ENCODE measurements at regions not wholly inside any gene's neighbourhood (a gene's known extent, or its start where the extent isn't known, plus 50 kb on each side); places are given as distances from the start of the nearest gene placed in this dataset.
"Not testable (repeated sequence)": the region's sequence is repeated elsewhere in the genome, so short reads cannot be mapped to it uniquely, and the experiment has no call there.

DNA sequence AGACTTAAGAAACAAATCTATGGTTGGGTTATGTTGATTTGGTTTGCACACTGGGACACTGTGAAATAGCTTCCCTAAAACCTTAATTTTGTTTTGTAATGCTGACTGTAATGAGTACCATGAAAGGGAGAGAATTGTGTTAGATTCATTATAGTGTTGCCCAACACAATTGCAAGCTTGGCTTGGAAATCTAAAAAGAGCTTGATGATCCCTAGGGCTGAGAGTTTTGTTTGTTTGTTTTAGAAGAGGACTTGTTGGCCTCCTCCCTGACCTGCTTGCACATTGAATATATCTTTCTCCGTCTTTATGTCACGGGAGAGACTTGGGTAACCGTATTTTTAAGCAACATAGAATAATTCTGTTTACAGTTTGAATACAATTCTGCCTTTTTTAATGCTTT is 410.1 kb downstream of the ARL4A start:
- ChIA-PET POLR2A (no interaction called here), CTCF (interaction anchor here (0.6 to 0.7 kb wide), 2 partner anchors 1230 to 1554 kb away, joined by 3 read pairs; no protein-coding TSS in a partner anchor)
- Mint-ChIP-seq H3K4me3 (no peak overlapping the region), H3K36me3 (ENCODE audit: low read depth) (no peaks in the 10 kb centered on the region), H3K9me3 (ENCODE audit: low read depth) (no peaks in the 10 kb centered on the region), H3K27me3 (peaks cover 4% of the 10 kb centered on the region), H3K4me1 (no peaks in the 10 kb centered on the region), H3K27ac (no peak overlapping the region)
- no peak for DNase-seq
- no peak for ATAC-seq
- intact Hi-C loops (cut with DNase I, micrococcal nuclease), result no loop called here

DNA sequence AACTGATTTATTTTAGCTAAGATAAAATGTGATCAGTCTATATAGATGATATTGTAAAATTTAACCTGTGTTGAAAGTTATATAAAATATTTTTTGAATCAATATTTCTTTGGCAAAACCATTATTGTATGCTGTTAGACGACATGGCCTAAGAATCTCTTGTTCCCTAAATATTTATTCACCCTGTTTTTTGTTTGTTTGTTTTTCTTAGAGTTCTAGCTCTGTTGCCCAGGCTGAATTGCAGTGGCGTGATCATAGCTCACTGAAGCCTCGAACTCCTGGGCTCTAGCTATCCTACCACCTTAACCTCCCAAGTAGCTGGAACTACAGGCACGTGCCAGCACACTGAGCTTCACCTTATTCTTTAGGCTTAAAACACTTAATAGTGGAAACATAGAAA is 410.7 kb downstream of the ARL4A start:
- ChIA-PET CTCF (no interaction called here), POLR2A (no interaction called here)
- intact Hi-C loops (cut with DNase I, micrococcal nuclease), result no loop called here
- ATAC-seq (no peak), DNase-seq (no peak)
- no peak overlapping the region for H3K4me3 Mint-ChIP-seq
- H3K27me3 Mint-ChIP-seq, result peaks cover 2% of the 10 kb centered on the region
- H3K27ac Mint-ChIP-seq, result no peak overlapping the region
- H3K36me3 Mint-ChIP-seq (ENCODE audit: low read depth), result no peaks in the 10 kb centered on the region
- no peaks in the 10 kb centered on the region for H3K4me1 Mint-ChIP-seq
- H3K9me3 Mint-ChIP-seq (ENCODE audit: low read depth), result no peaks in the 10 kb centered on the region

DNA sequence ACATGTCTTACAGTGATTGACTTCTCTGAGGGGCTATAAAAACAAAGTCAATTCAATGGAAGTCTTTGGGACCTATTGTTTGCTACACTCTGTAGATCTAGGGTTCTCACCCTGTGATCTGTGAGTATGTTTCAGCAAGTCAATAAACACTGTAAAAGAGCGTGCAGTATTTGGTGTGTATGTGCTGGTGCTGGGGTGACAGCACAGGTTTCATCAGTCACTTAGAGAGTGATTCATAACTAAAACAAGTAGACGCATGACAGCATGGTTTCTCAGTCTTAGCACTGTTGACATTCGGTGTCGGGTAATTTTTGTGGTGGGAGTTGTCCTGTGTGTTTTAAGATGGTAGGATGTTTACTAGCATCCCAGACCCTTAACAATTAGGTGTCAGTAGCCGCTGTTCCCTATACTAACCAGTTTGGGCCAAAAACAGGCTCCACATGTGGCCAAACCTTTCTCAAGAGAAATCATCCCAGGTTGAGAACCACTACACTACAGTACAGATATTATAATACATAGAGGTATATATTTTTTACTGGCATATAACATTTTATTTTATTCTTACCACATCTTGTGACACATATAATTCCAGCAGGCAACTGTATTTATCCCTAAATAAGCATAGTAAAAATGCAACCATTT is 411.8 kb downstream of the ARL4A start:
- peak; percentile 22 for DNase-seq
- Mint-ChIP-seq H3K27ac (no peak overlapping the region), H3K4me3 (no peak overlapping the region), H3K36me3 (ENCODE audit: low read depth) (no peaks in the 10 kb centered on the region), H3K4me1 (no peaks in the 10 kb centered on the region), H3K9me3 (ENCODE audit: low read depth) (no peaks in the 10 kb centered on the region), H3K27me3 (peaks cover 2% of the 10 kb centered on the region)
- ChIA-PET POLR2A (no interaction called here), CTCF (no interaction called here)
- intact Hi-C loops (cut with DNase I, micrococcal nuclease), result no loop called here
- peak; percentile 98 for ATAC-seq

DNA sequence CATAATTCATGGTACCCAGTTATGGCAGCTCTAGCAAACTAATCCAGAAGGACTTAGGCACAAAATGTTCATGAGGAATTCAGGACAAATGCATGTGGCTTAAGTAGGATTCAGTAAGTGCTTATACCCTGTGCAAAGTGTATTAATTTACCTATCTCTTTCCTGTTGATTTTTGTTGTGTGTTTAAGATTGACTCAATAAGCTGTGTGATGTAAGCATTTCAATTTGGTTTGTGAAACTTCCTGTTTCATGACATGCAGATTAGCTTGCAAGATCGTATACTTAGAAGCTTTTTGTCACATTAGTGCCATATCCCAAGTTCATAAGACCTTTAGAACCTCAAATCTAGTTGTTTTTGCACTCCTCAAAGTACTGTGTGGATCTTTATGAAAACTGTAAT is 416.7 kb downstream of the ARL4A start:
- intact Hi-C loops (cut with DNase I, micrococcal nuclease), result no loop called here
- DNase-seq, result no peak
- Mint-ChIP-seq H3K4me1 (no peaks in the 10 kb centered on the region), H3K27ac (no peak overlapping the region), H3K36me3 (ENCODE audit: low read depth) (no peaks in the 10 kb centered on the region), H3K9me3 (ENCODE audit: low read depth) (no peaks in the 10 kb centered on the region), H3K27me3 (no peaks in the 10 kb centered on the region), H3K4me3 (no peak overlapping the region)
- CTCF ChIA-PET, result interaction anchor here (0.6 to 0.8 kb wide), 3 partner anchors 109 to 572 kb away, joined by 3 read pairs; no protein-coding TSS in a partner anchor
- POLR2A ChIA-PET, result interaction anchor here (0.6 kb wide), 1 partner anchor 263 kb away, joined by 3 read pairs; no protein-coding TSS in a partner anchor
- ATAC-seq, result no peak

DNA sequence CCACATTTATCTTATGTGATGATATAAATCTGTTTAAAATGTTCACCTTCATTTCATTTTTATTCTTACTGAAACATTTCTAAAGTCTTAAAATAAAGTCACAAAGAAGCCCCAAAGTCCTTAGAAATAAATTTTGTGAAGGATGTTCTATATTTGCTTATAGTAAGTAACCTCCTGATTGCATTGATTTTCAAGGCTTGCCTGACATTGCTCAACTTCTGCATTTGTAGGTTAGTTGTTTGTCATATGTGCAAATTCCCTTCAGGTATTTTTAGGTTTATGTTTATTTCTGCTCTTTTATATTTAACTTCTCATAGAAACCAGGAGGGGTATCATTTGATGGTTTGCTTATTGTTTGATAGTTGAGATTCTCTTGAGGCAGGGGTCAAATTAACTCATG is 417.8 kb downstream of the ARL4A start:
- POLR2A ChIA-PET, result no interaction called here
- H3K4me3 Mint-ChIP-seq, result no peak overlapping the region
- H3K4me1 Mint-ChIP-seq, result no peaks in the 10 kb centered on the region

DNA sequence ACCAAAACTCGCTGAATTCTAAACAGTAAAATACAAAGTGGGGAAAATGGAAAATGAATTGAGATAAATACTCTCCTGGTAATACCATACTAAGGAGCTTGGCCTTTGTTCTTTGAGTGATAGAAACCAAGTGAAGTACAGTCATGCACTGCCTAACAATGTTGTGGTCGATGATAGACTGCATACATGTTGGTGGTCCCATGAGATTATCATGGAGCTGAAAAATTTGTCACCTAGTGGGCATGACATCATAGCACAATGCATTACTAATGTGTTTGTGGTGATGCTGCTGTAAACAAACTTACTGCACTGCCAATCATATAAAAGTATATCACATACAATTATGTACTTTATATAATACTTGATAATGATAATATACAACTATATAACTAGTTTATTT is 419.1 kb downstream of the ARL4A start:
- no peak for ATAC-seq
- Mint-ChIP-seq H3K27me3 (no peaks in the 10 kb centered on the region), H3K9me3 (ENCODE audit: low read depth) (no peaks in the 10 kb centered on the region), H3K4me1 (peaks cover 4% of the 10 kb centered on the region), H3K36me3 (ENCODE audit: low read depth) (no peaks in the 10 kb centered on the region), H3K27ac (no peak overlapping the region), H3K4me3 (no peak overlapping the region)
- CTCF ChIA-PET, result no interaction called here
- intact Hi-C loops (cut with DNase I, micrococcal nuclease), result no loop called here
- no peak for DNase-seq
- POLR2A ChIA-PET, result interaction anchor here (0.7 kb wide), 1 partner anchor 621 kb away, joined by 4 read pairs; no protein-coding TSS in a partner anchor

More for the DNA sequence above, 417.8 kb downstream of the ARL4A start:
- DNase-seq, result no peak
- Mint-ChIP-seq H3K9me3 (ENCODE audit: low read depth) (no peaks in the 10 kb centered on the region), H3K36me3 (ENCODE audit: low read depth) (no peaks in the 10 kb centered on the region), H3K27ac (no peak overlapping the region), H3K27me3 (no peaks in the 10 kb centered on the region)
- intact Hi-C loops (cut with DNase I, micrococcal nuclease), result no loop called here
- CTCF ChIA-PET, result no interaction called here
- no peak for ATAC-seq

DNA sequence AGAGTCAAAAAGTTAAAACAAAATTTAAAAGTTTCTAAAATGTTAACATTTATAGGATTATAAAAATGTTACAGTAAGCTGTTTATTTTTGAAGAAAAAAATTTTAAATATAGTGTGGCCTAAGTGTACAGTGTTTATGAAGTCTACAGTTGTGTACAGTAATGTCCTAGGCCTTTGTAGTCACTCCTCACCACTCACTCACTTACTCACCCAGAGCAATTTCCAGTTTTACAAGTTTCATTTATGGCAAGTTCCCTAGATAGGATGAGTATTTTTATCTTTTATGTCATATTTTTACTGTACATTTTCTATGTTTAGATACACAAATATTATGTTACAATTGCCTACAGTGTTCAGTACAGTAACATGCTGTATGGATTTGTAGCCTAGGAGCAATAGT is 419.9 kb downstream of the ARL4A start:
- CTCF ChIA-PET, result no interaction called here
- Mint-ChIP-seq H3K4me1 (peaks cover 4% of the 10 kb centered on the region), H3K27ac (no peak overlapping the region), H3K4me3 (no peak overlapping the region), H3K9me3 (ENCODE audit: low read depth) (no peaks in the 10 kb centered on the region), H3K36me3 (ENCODE audit: low read depth) (no peaks in the 10 kb centered on the region), H3K27me3 (no peaks in the 10 kb centered on the region)
- POLR2A ChIA-PET, result no interaction called here
- DNase-seq (no peak), ATAC-seq (no peak)
- intact Hi-C loops (cut with DNase I, micrococcal nuclease), result no loop called here

DNA sequence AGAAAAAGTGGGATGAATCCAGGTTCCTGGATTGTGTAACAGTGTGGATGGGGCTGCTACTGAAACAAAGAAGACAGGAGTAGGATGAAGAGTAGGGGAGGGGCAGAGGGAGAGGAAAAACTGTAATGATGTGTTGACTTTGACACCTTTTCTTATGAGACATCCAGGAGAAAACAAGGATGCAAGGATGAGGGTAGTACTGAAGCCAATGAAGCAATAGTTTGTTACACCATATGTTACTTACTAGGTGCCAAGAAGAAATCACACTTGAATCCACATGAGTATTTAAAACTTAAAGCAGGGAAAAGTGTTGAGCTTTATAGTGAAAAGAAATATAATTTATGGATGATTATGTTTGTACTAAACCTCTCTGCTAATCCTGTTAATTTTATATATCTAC is 420.6 kb downstream of the ARL4A start:
- no peak for ATAC-seq
- POLR2A ChIA-PET, result no interaction called here
- Mint-ChIP-seq H3K27ac (no peak overlapping the region), H3K4me1 (peaks cover 4% of the 10 kb centered on the region), H3K9me3 (ENCODE audit: low read depth) (no peaks in the 10 kb centered on the region), H3K4me3 (no peak overlapping the region), H3K27me3 (no peaks in the 10 kb centered on the region), H3K36me3 (ENCODE audit: low read depth) (no peaks in the 10 kb centered on the region)
- CTCF ChIA-PET, result no interaction called here
- intact Hi-C loops (cut with DNase I, micrococcal nuclease), result no loop called here
- no peak for DNase-seq

DNA sequence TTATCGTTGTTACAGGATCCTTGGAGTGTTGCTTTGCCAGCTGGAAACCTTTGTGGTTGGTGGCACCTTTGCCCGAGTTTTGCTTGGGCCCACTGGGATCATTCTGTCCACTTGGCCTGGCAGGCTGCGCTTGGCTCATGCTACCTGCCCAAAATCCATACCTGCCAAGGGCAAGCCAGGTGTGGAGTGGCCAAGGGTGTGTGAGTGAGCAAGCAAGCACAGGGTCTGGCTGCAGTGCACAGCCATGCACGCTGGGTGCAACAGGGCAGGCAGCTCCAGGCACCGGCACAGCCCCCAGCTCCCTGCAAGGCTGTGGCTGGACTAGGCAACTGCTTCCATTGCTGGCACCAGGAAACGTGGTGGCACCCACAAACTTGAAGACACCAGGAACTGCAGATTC is 421.8 kb downstream of the ARL4A start:
- intact Hi-C loops (cut with DNase I, micrococcal nuclease), result no loop called here
- Mint-ChIP-seq H3K4me1 (peaks cover 4% of the 10 kb centered on the region), H3K4me3 (no peak overlapping the region), H3K27me3 (no peaks in the 10 kb centered on the region), H3K36me3 (ENCODE audit: low read depth) (no peaks in the 10 kb centered on the region), H3K27ac (no peak overlapping the region), H3K9me3 (ENCODE audit: low read depth) (no peaks in the 10 kb centered on the region)
- ATAC-seq (no peak), DNase-seq (no peak)
- POLR2A ChIA-PET, result no interaction called here
- CTCF ChIA-PET, result no interaction called here

DNA sequence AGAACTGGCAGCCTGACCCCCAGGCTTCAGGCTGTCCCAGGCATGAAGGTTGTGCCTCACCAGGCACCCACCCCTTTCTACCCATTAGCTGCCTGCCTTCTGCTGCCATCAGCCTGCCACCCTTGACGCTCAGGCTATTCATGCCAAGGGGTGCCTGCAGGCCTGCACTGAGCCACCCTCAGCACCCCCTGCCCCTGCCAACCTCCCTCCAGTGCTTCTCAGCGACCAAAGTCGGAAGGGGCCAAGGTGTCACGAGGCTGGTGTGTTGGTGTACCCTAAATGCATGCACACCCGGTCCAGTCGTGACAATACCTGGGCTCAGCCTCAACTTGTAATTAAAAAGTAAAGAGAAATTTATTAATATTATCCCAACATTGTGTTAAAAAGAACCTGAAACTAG is 422.7 kb downstream of the ARL4A start:
- H3K36me3 Mint-ChIP-seq (ENCODE audit: low read depth), result no peaks in the 10 kb centered on the region
- ChIA-PET CTCF (no interaction called here), POLR2A (no interaction called here)
- DNase-seq (no peak), ATAC-seq (no peak)
- no peak overlapping the region for H3K27ac Mint-ChIP-seq
- no peak overlapping the region for H3K4me3 Mint-ChIP-seq
- H3K9me3 Mint-ChIP-seq (ENCODE audit: low read depth), result no peaks in the 10 kb centered on the region
- no peaks in the 10 kb centered on the region for H3K27me3 Mint-ChIP-seq
- H3K4me1 Mint-ChIP-seq, result peaks cover 4% of the 10 kb centered on the region
- intact Hi-C loops (cut with DNase I, micrococcal nuclease), result no loop called here

DNA sequence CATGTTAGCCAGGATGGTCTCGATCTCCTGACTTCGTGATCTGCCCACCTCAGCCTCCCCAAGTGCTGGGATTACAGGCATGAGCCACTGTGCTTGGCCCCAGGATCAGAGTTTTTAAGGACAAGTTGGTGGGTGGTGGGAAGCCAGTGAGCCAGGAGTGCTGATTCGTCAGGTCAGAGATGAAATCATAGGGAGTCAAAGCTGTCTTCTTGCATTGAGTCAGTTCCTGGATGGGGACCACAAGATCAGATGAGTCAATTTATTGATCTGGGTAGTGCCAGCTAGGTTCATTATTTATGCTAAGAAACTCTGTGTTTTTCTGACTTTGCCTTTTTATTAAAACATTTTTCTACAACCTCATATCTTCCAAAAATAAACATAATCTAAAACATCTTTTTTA is 423.8 kb downstream of the ARL4A start:
- Mint-ChIP-seq H3K4me3 (no peak overlapping the region), H3K9me3 (ENCODE audit: low read depth) (no peaks in the 10 kb centered on the region), H3K27ac (no peak overlapping the region), H3K4me1 (peaks cover 4% of the 10 kb centered on the region), H3K36me3 (ENCODE audit: low read depth) (no peaks in the 10 kb centered on the region), H3K27me3 (no peaks in the 10 kb centered on the region)
- DNase-seq, result peak; percentile 34
- ChIA-PET POLR2A (no interaction called here), CTCF (no interaction called here)
- intact Hi-C loops (cut with DNase I, micrococcal nuclease), result no loop called here
- peak; percentile 64 for ATAC-seq

DNA sequence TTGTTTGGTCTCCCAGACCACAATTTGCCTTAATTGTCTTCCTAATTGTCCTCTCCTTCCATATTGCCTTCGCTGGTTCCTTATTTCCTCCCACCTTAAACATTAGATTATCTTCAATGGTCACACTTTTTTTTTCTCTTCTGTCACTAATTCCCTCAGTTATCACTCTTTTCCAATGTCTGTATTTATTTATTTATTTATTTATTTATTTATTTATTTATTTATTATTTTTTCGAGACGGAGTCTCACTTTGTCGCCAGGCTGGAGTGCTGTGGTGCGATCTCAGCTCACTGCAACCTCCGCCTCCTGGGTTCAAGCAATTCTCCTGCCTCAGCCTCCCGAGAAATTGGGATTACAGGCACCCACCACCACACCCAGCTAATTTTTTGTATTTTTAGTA is 426.8 kb downstream of the ARL4A start:
- H3K36me3 Mint-ChIP-seq (ENCODE audit: low read depth); H3K9me3 Mint-ChIP-seq (ENCODE audit: low read depth); ATAC-seq; POLR2A ChIA-PET; H3K27ac Mint-ChIP-seq; DNase-seq; H3K4me1 Mint-ChIP-seq; CTCF ChIA-PET; H3K27me3 Mint-ChIP-seq; intact Hi-C loops (cut with DNase I, micrococcal nuclease); H3K4me3 Mint-ChIP-seq: not testable (repeated sequence)
